ENCODE measurements at regions not wholly inside any gene's neighbourhood (a gene's known extent, or its start where the extent isn't known, plus 50 kb on each side); places are given as distances from the start of the nearest gene placed in this dataset.

DNA sequence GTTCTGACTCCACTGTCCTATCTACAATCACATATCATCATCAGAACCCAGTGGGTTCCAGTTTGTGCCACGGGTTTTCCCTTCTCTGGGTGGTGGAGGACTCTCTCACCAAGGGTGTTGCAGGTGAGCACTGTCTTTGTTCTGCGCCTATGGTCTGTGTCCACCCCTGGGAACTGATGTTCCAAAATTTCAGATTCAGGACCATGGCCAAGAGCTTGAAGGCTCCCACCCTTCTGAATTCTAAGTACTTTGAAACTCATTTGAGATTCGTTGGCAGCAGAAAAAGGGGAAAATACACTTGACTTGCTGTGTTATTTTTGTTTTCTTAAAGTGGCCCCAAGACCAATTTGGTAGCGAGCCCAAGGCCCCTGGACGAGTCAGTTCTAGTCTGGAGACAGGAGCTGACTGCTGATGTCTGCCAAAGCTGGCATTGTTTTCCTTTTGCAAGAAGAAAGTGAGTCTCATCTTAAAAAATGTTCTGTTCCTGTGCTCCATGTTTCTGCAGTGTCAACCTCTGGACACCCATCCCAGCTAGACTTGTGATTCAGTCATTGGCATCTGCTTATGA is 310.9 kb downstream of the HAPSTR1 start:
- WGBS, result 82% methylated on average over 5 of the region's 5 CpGs
- no peaks in the 10 kb centered on the region for H3K27me3 ChIP-seq (ENCODE audit: insufficient read depth, low read length)

DNA sequence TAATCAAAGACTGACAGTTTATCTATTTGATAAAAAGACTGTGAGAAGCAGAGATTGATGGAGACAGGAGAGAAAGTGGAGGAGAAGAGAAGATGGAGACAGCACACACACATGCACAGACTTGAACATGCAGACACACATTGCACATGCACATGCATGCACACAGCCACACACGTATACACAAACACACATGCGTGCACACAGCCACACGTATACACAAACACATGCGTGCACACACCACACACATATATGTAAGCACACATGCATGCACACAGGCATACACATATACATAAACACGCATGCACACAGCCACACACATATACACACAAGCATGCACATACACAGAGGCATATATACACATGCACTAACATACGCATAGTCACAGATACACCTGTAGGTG is 313.4 kb downstream of the HAPSTR1 start:
- Histone ChIP-seq H3K4me3 (ENCODE audit: low read length) (no peak overlapping the region), H3K36me3 (ENCODE audit: insufficient read depth, low read length) (no peaks in the 10 kb centered on the region), H3K9me3 (ENCODE audit: insufficient read depth, low read depth, low read length) (no peaks in the 10 kb centered on the region), H3K9ac (ENCODE audit: low read depth, low read length) (no peak overlapping the region), H3K27me3 (ENCODE audit: insufficient read depth, low read length) (no peaks in the 10 kb centered on the region), H3K4me1 (ENCODE audit: insufficient read depth, low read length) (no peaks in the 10 kb centered on the region), H3K27ac (ENCODE audit: low read depth, low read length) (no peak overlapping the region)
- WGBS, result 94% methylated on average over 6 of the region's 6 CpGs

More for the DNA sequence above, 310.9 kb downstream of the HAPSTR1 start:
- no peak overlapping the region for H3K9ac ChIP-seq (ENCODE audit: low read depth, low read length)
- no peaks in the 10 kb centered on the region for H3K9me3 ChIP-seq (ENCODE audit: insufficient read depth, low read depth, low read length)
- no peaks in the 10 kb centered on the region for H3K36me3 ChIP-seq (ENCODE audit: insufficient read depth, low read length)
- H3K4me1 ChIP-seq (ENCODE audit: insufficient read depth, low read length), result no peaks in the 10 kb centered on the region
- no peak overlapping the region for H3K4me3 ChIP-seq (ENCODE audit: low read length)
- no peak overlapping the region for H3K27ac ChIP-seq (ENCODE audit: low read depth, low read length)

DNA sequence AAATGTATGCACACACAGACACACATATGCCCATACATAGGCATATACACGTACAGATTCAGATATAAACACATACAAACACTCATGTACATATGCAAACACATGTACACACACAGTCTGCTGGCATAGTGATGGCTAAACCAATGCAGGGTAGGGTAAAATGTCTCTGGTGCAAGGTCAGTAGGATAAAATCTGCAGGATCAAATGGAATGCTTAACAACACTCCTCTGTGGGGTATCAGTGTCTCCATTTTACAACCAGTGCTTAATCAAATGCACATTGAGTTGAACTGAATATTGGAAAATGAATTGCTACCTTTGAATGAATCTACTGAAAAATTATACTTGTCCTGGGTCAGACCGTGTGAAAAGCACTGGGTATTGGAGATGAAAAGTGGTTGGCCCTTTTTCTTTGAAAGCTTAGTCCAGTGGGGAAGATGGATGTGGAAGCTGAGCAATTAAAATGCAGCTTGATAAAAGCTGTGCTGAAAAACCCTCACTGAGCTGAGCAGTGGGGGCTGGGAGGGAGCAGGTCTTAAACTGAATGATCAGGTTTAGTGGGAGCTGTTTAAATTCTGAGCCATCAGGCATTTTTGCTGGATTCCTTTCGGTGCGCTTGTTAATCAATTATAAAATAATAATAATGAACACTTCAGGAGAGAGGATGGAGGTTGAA is 314.7 kb downstream of the HAPSTR1 start:
- 83% methylated on average over 2 of the region's 4 CpGs for WGBS
- no peaks in the 10 kb centered on the region for H3K4me1 ChIP-seq (ENCODE audit: insufficient read depth, low read length)
- H3K4me3 ChIP-seq (ENCODE audit: low read length), result no peak overlapping the region
- no peak overlapping the region for H3K9ac ChIP-seq (ENCODE audit: low read depth, low read length)
- H3K36me3 ChIP-seq (ENCODE audit: insufficient read depth, low read length), result no peaks in the 10 kb centered on the region
- no peaks in the 10 kb centered on the region for H3K9me3 ChIP-seq (ENCODE audit: insufficient read depth, low read depth, low read length)
- no peak overlapping the region for H3K27ac ChIP-seq (ENCODE audit: low read depth, low read length)
- no peaks in the 10 kb centered on the region for H3K27me3 ChIP-seq (ENCODE audit: insufficient read depth, low read length)

DNA sequence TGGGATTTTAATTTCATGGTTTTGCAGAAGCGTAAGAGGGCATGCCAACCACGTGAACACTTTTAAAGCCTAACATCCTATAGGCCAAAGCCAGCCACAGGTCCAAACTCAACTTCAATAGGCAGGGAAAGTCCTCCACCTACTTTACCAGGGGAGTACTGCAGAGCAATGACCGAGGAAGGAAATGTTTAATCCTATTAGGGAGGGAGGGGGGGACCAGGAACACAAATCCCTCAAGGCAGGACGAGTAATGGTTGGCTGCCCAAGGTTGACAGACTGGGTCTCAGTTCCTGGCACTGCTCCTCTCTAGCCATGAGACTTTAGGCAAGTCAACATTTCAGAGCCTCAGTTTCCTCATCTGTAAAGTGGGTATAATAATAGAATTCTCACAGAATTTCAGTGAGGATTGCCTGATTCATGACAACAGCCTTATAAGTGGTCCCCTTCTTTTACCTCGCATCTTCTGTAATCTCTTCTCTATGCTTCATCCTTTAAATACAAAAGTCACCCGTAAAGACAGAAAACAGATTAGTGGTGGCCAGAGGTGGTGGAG is 315.8 kb downstream of the HAPSTR1 start:
- no peaks in the 10 kb centered on the region for H3K9me3 ChIP-seq (ENCODE audit: insufficient read depth, low read depth, low read length)
- no peak overlapping the region for H3K9ac ChIP-seq (ENCODE audit: low read depth, low read length)
- no peak overlapping the region for H3K27ac ChIP-seq (ENCODE audit: low read depth, low read length)
- H3K4me3 ChIP-seq (ENCODE audit: low read length), result no peak overlapping the region
- 86% methylated on average over 6 of the region's 6 CpGs for WGBS
- H3K4me1 ChIP-seq (ENCODE audit: insufficient read depth, low read length), result no peaks in the 10 kb centered on the region
- no peaks in the 10 kb centered on the region for H3K27me3 ChIP-seq (ENCODE audit: insufficient read depth, low read length)
- no peaks in the 10 kb centered on the region for H3K36me3 ChIP-seq (ENCODE audit: insufficient read depth, low read length)

DNA sequence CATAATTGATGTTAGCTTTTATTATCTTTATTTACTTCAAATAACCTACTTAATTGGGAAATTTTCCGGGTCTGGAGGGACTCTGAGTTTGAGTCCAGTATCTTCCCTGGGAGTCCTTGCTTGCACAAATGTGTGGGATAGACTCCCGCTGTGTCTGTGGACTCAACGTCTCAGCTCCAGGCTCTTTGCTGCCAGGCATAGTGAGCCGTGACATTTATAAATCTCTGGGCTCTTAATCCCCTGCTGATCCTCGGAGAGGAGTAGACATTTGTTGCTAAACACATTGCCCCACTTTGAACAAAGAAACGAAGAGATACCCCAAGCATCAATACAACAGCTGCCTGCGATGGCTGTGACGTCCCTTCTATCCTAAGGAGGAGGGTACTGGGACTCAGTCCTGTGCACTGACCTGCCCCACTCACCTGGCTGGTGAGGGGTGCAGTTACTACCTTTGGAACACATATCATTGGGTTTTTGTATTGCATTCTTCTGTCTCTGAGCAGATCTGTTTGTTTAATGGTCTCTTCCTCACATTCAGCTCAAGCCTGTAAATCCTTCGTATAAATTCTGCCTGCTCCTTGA is 316.9 kb downstream of the HAPSTR1 start:
- no peaks in the 10 kb centered on the region for H3K36me3 ChIP-seq (ENCODE audit: insufficient read depth, low read length)
- no peak overlapping the region for H3K27ac ChIP-seq (ENCODE audit: low read depth, low read length)

DNA sequence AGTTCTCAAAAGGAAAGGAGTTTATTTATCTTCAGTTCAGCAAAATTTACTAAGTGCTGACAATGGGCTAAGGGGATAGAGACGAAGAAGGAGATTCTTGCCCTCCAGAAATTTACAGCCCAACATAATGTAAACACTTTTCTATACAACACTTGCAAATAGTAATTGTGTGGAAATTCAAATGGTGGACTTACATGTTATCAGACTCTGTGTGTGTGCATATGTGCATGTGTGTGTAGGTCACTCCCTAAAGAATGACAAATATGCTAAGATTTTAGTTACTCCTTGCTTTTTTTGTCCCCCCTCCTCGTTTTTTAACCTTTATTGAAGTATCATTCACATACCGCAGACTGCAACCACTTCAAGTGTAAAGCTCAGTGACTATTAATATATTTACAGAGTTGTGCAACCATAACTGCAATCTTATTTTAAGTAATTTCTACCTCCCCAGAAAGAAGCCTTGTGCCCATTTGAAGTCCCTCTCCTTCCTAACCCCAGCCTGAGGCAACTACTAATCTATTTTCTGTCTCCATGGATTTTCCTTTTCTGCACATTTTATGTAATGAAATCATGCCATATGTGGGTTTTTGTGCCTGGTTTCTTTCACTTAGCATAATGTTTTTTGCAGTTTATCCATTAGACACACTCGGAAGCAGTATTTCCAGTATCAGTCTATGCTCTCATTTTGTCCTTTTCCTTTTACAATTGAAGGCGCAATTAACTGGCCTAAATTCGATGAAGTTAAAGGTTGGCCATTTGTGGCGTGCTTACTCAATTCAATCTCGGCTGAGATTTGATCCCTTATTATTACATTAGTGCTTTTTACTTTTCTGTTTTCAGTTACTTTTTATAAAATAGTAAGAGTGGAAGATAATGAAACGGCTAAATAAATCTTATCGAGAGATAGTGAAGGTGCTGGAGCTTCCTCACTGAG is 318.4 kb downstream of the HAPSTR1 start:
- H3K4me3 ChIP-seq (ENCODE audit: low read length), result no peak overlapping the region
- H3K9me3 ChIP-seq (ENCODE audit: insufficient read depth, low read depth, low read length), result no peaks in the 10 kb centered on the region
- no peaks in the 10 kb centered on the region for H3K36me3 ChIP-seq (ENCODE audit: insufficient read depth, low read length)
- no peak overlapping the region for H3K9ac ChIP-seq (ENCODE audit: low read depth, low read length)
- no peak overlapping the region for H3K27ac ChIP-seq (ENCODE audit: low read depth, low read length)
- H3K4me1 ChIP-seq (ENCODE audit: insufficient read depth, low read length), result no peaks in the 10 kb centered on the region
- 98% methylated on average over 9 of the region's 10 CpGs for WGBS
- no peaks in the 10 kb centered on the region for H3K27me3 ChIP-seq (ENCODE audit: insufficient read depth, low read length)

More for the DNA sequence above, 316.9 kb downstream of the HAPSTR1 start:
- Histone ChIP-seq H3K27me3 (ENCODE audit: insufficient read depth, low read length) (no peaks in the 10 kb centered on the region), H3K4me3 (ENCODE audit: low read length) (no peak overlapping the region), H3K9ac (ENCODE audit: low read depth, low read length) (no peak overlapping the region), H3K4me1 (ENCODE audit: insufficient read depth, low read length) (no peaks in the 10 kb centered on the region), H3K9me3 (ENCODE audit: insufficient read depth, low read depth, low read length) (no peaks in the 10 kb centered on the region)
- 80% methylated on average over 9 of the region's 9 CpGs for WGBS

DNA sequence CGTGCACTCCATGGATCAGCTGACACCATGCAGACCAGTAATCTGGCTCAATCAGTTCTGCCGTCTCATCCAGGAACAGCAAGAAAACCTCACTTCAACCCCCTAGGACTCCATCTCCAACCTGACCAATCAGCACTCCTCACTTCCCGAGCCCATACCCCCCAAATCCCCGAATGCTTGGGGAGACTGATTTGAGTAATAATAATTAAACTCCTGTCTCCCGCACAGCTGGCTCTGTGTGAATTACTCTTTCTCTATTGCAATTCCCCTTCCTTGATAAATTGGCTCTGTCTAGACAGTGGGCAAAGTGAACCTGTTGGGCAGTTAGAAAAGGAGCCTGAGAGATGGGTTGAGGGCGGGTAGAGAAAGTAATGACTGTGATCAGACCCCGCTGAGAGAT is 320.0 kb downstream of the HAPSTR1 start:
- H3K4me3 ChIP-seq (ENCODE audit: low read length), result no peak overlapping the region
- no peaks in the 10 kb centered on the region for H3K27me3 ChIP-seq (ENCODE audit: insufficient read depth, low read length)
- H3K9me3 ChIP-seq (ENCODE audit: insufficient read depth, low read depth, low read length), result no peaks in the 10 kb centered on the region
- no peaks in the 10 kb centered on the region for H3K4me1 ChIP-seq (ENCODE audit: insufficient read depth, low read length)
- H3K36me3 ChIP-seq (ENCODE audit: insufficient read depth, low read length), result no peaks in the 10 kb centered on the region
- H3K27ac ChIP-seq (ENCODE audit: low read depth, low read length), result no peak overlapping the region
- H3K9ac ChIP-seq (ENCODE audit: low read depth, low read length), result no peak overlapping the region
- 88% methylated on average over 4 of the region's 7 CpGs for WGBS

DNA sequence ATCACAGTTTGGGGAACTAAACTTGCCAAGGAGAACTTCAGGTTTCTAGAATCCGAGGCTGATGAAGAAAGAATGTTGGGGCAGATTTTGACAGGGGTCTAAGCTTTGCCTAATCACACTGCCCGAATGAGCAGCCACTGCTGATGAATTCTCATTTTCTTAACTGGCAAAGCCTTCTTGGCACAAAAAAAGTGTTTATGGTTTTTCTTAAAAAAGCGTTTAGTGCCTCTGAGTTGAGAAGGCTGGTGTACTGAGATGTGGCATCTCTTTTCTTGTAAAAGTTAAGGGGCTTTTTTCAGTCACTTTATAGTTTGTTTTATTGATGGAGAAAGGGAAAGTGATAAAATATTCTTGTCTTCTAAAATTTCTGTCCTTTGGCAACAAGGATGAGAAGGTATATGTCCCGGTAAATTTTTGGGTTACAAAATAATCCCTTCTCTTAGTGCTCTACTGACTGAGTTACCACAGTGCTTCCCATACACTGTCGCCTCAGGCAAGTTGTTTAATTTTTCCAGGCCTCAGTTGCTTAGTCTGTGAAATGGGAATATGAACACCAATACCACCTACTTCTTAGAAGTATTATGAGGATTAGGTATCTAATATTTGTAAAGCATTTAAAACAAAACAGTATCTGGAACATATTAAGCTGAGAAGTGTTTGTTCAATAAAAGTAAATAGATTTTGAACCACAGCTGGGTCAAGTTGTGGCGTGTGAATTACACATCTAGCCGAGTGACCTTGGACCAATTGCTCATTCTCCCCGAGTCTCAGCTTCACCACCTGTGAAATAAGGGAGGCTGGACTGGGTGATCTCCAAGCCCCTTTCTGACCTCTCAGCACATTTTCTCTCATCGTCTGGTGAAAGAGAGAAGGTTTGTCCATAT is 320.8 kb downstream of the HAPSTR1 start:
- Histone ChIP-seq H3K36me3 (ENCODE audit: insufficient read depth, low read length) (no peaks in the 10 kb centered on the region), H3K27ac (ENCODE audit: low read depth, low read length) (no peak overlapping the region), H3K9ac (ENCODE audit: low read depth, low read length) (no peak overlapping the region), H3K9me3 (ENCODE audit: insufficient read depth, low read depth, low read length) (peaks cover 5% of the 10 kb centered on the region; the same call in 1 of the 2 replicates), H3K4me3 (ENCODE audit: low read length) (no peak overlapping the region), H3K4me1 (ENCODE audit: insufficient read depth, low read length) (no peaks in the 10 kb centered on the region), H3K27me3 (ENCODE audit: insufficient read depth, low read length) (no peaks in the 10 kb centered on the region)
- 95% methylated on average over 9 of the region's 9 CpGs for WGBS

DNA sequence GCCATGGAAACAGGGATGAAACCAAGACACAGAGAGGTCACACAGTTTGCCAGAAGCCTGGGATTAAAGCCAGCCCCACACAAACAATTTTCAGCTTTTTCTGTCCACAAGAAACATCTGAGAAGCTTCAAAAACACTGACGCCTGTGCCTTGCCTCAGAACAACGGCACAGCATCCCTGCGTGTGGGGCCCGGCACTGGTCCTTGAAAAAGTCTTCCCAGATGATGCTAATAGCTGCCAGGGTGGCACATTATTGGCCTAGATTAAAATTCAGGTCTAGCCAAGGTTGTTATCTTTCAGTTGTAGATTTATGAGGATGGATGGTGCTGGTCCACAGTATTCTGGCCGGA is 321.4 kb downstream of the HAPSTR1 start:
- H3K36me3 ChIP-seq (ENCODE audit: insufficient read depth, low read length), result no peaks in the 10 kb centered on the region
- H3K27me3 ChIP-seq (ENCODE audit: insufficient read depth, low read length), result no peaks in the 10 kb centered on the region
- no peak overlapping the region for H3K27ac ChIP-seq (ENCODE audit: low read depth, low read length)
- H3K4me1 ChIP-seq (ENCODE audit: insufficient read depth, low read length), result no peaks in the 10 kb centered on the region
- peaks cover 5% of the 10 kb centered on the region; the same call in 1 of the 2 replicates for H3K9me3 ChIP-seq (ENCODE audit: insufficient read depth, low read depth, low read length)
- no peak overlapping the region for H3K4me3 ChIP-seq (ENCODE audit: low read length)
- no peak overlapping the region for H3K9ac ChIP-seq (ENCODE audit: low read depth, low read length)
- 84% methylated on average over 5 of the region's 5 CpGs for WGBS

DNA sequence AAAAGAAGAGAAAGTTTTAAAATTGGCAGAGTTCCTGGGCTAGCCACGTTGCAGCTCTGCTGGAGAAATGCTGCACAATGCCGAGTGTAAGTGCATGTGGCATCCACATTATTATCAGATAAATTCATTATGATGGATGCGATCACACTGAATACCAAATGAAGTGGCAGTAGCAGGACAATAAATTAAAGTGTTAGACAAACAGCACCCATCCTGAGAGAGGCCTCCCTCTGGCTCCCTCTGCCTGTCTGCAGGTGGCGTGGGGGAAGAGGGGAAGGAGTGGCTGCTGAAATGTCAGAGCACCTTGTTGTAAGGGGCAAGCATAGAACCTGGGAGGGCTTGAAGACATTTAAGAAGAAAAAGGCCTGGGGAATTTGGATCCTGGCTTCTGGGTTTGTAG is 324.1 kb downstream of the HAPSTR1 start:
- Histone ChIP-seq H3K9me3 (ENCODE audit: insufficient read depth, low read depth, low read length) (peaks cover 5% of the 10 kb centered on the region; the same call in 1 of the 2 replicates), H3K36me3 (ENCODE audit: insufficient read depth, low read length) (no peaks in the 10 kb centered on the region), H3K27ac (ENCODE audit: low read depth, low read length) (no peak overlapping the region), H3K9ac (ENCODE audit: low read depth, low read length) (no peak overlapping the region), H3K27me3 (ENCODE audit: insufficient read depth, low read length) (no peaks in the 10 kb centered on the region), H3K4me1 (ENCODE audit: insufficient read depth, low read length) (no peaks in the 10 kb centered on the region), H3K4me3 (ENCODE audit: low read length) (no peak overlapping the region)
- 87% methylated on average over 4 of the region's 4 CpGs for WGBS

Data from HUES64 (cell line).